MCF 10A (cell line): ENCODE measurements at regions not wholly inside any gene's neighbourhood (a gene's known extent, or its start where the extent isn't known, plus 50 kb on each side); places are given as distances from the start of the nearest gene placed in this dataset.

Source experiments
- BruUV-seq: library from RNA; stranded (reverse); fragments of 400-500 nt; replicated peaks from 2 replicates; lab custom pipeline; 2021; lab: Mats Ljungman, UMichigan
- CTCF ChIA-PET: fragments of 300-600 bp; sonication (Branson Sonifier 250); formaldehyde crosslinking; extraction: SDS; loops from one replicate; lab custom pipeline; 2021; ENCODE audit warnings: antibody characterized with exemption, inconsistent platforms; lab: Yijun Ruan, JAX
- POLR2A ChIA-PET: fragments of 300-600, 350-650 bp; sonication (Branson Sonifier 250); formaldehyde crosslinking; extraction: SDS; loops from one replicate; lab custom pipeline; 2020; ENCODE audit warnings: antibody characterized with exemption, inconsistent platforms; lab: Yijun Ruan, JAX
- DNase-seq: peaks from one replicate; pipeline ENCODE4 v3.0.0-alpha.2; 2018; ENCODE audit not compliant: unreplicated experiment
- H3K27ac Mint-ChIP-seq: one replicate; pipeline ENCODE4 v1.8.0; 2022; ENCODE audit warnings: mild to moderate bottlenecking, low read depth, mixed read lengths; ENCODE audit not compliant: unreplicated experiment
- H3K27me3 Mint-ChIP-seq: one replicate; pipeline ENCODE4 v1.8.0; 2022; ENCODE audit warnings: mixed read lengths; ENCODE audit not compliant: insufficient read depth, unreplicated experiment
- H3K36me3 Mint-ChIP-seq: one replicate; pipeline ENCODE4 v1.8.0; 2022; ENCODE audit warnings: mild to moderate bottlenecking, moderate library complexity, mixed read lengths; ENCODE audit not compliant: insufficient read depth, unreplicated experiment
- H3K4me1 Mint-ChIP-seq: one replicate; pipeline ENCODE4 v1.8.0; 2022; ENCODE audit warnings: mixed read lengths; ENCODE audit not compliant: insufficient read depth, unreplicated experiment
- H3K4me3 Mint-ChIP-seq: one replicate; pipeline ENCODE4 v1.8.0; 2022; ENCODE audit warnings: mild to moderate bottlenecking, moderate library complexity, mixed read lengths; ENCODE audit not compliant: unreplicated experiment
- H3K9me3 Mint-ChIP-seq: one replicate; pipeline ENCODE4 v1.8.0; 2022; ENCODE audit warnings: mixed read lengths; ENCODE audit not compliant: unreplicated experiment
- CTCF ChIP-seq: fragments of 200-600 bp; IDR thresholded peaks from one replicate; pipeline ENCODE4 v1.8.0; 2022; ENCODE audit warnings: antibody characterized with exemption, mild to moderate bottlenecking; ENCODE audit not compliant: unreplicated experiment
- intact Hi-C: fragments of 100-400 bp; cut with micrococcal nuclease; formaldehyde crosslinking; loops from 2 replicates; pipeline ENCODE4 v1.14.1; 2022

GRCh38 chr4:52235552-52236201 lies 184.6 kb downstream of the SPATA18 start:
- POLR2A ChIA-PET = interaction anchor here (0.6 to 1.6 kb wide), 2 partner anchors 310 to 1600 kb away, joined by 3 to 4 read pairs; no protein-coding TSS in a partner anchor
- Mint-ChIP-seq H3K9me3 (no peaks in the 10 kb centered on the region), H3K36me3 (no peaks in the 10 kb centered on the region), H3K27me3 (peaks cover 8% of the 10 kb centered on the region), H3K27ac (no peak overlapping the region), H3K4me1 (no peaks in the 10 kb centered on the region), H3K4me3 (no peak overlapping the region)
- TF ChIP-seq CTCF = no peak
- intact Hi-C loops = loop anchor here (2.0 to 10.0 kb wide), 4 partner anchors 141 to 959 kb away; no protein-coding TSS in a partner anchor
- no peak for DNase-seq
- CTCF ChIA-PET = interaction anchor here (0.6 to 6.9 kb wide), 24 partner anchors 10 to 1999 kb away, joined by 3 to 47 read pairs (median 4); no protein-coding TSS in a partner anchor
- BruUV-seq = no TSS peak

- intact Hi-C loops = no loop called here
- DNase-seq = peak; percentile 49
These were observed 190.8 kb downstream of the SPATA18 start for GRCh38 chr4:52241916-52242315.

GRCh38 chr4:52243367-52243766 lies 192.3 kb downstream of the SPATA18 start:
- intact Hi-C loops = no loop called here
- DNase-seq = no peak
- Mint-ChIP-seq H3K27me3 (no peaks in the 10 kb centered on the region), H3K4me1 (no peaks in the 10 kb centered on the region), H3K9me3 (no peaks in the 10 kb centered on the region), H3K4me3 (no peak overlapping the region), H3K36me3 (no peaks in the 10 kb centered on the region), H3K27ac (no peak overlapping the region)
- TF ChIP-seq CTCF = no peak
- ChIA-PET POLR2A (no interaction called here), CTCF (no interaction called here)
- no TSS peak for BruUV-seq

More at GRCh38 chr4:52241916-52242315, 190.8 kb downstream of the SPATA18 start:
- CTCF ChIA-PET = no interaction called here
- POLR2A ChIA-PET = no interaction called here
- no peaks in the 10 kb centered on the region for H3K27me3 Mint-ChIP-seq
- no peaks in the 10 kb centered on the region for H3K4me1 Mint-ChIP-seq
- H3K27ac Mint-ChIP-seq = no peak overlapping the region
- no peak for TF ChIP-seq CTCF
- BruUV-seq = no TSS peak
- no peaks in the 10 kb centered on the region for H3K9me3 Mint-ChIP-seq
- H3K4me3 Mint-ChIP-seq = no peak overlapping the region
- no peaks in the 10 kb centered on the region for H3K36me3 Mint-ChIP-seq

- no TSS peak for BruUV-seq
- no peaks in the 10 kb centered on the region for H3K4me1 Mint-ChIP-seq
- H3K36me3 Mint-ChIP-seq = no peaks in the 10 kb centered on the region
- no peak overlapping the region for H3K27ac Mint-ChIP-seq
- TF ChIP-seq CTCF = no peak
- DNase-seq = no peak
- H3K27me3 Mint-ChIP-seq = no peaks in the 10 kb centered on the region
- POLR2A ChIA-PET = no interaction called here
- CTCF ChIA-PET = no interaction called here
- H3K4me3 Mint-ChIP-seq = no peak overlapping the region
- no peaks in the 10 kb centered on the region for H3K9me3 Mint-ChIP-seq
- intact Hi-C loops = no loop called here
These were observed 193.1 kb downstream of the SPATA18 start for GRCh38 chr4:52244103-52244775.
